Right kidney (tissue), 1 donor: ENCODE measurements at regions not wholly inside any gene's neighbourhood (a gene's known extent, or its start where the extent isn't known, plus 50 kb on each side); places are given as distances from the start of the nearest gene placed in this dataset.
"Not testable (repeated sequence)": the region's sequence is repeated elsewhere in the genome, so short reads cannot be mapped to it uniquely, and the experiment has no call there.

ENCODE experiments used
- DNase-seq: peaks from one replicate; pipeline ENCODE4 v3.0.0-alpha.2; 2016

GRCh38 chr6:81465859-81466258, 286.6 kb downstream of the TENT5A start:
- DNase-seq: no peak

GRCh38 chr6:81456416-81456815, 296.1 kb downstream of the TENT5A start:
- no peak for DNase-seq

- no peak for DNase-seq
Observed at GRCh38 chr6:81455641-81456040, 296.8 kb downstream of the TENT5A start.

- no peak for DNase-seq
Observed at GRCh38 chr6:81451787-81452186, 300.7 kb downstream of the TENT5A start.

GRCh38 chr6:81450180-81450579, 302.3 kb downstream of the TENT5A start:
- DNase-seq: no peak

GRCh38 chr6:81446509-81446908, 306.0 kb downstream of the TENT5A start:
- DNase-seq: no peak

GRCh38 chr6:81439417-81439816, 313.1 kb downstream of the TENT5A start:
- DNase-seq: no peak

GRCh38 chr6:81436990-81437389, 315.5 kb downstream of the TENT5A start:
- no peak for DNase-seq

- DNase-seq: no peak
Observed at GRCh38 chr6:81413306-81413705, 339.2 kb downstream of the TENT5A start.

GRCh38 chr6:81401970-81402690, 350.4 kb downstream of the TENT5A start:
- no peak for DNase-seq

GRCh38 chr6:81396916-81397315, 355.6 kb downstream of the TENT5A start:
- DNase-seq: no peak

- DNase-seq: no peak
Observed at GRCh38 chr6:81387163-81387562, 365.3 kb downstream of the TENT5A start.

- DNase-seq: no peak
Observed at GRCh38 chr6:81384921-81385320, 367.6 kb downstream of the TENT5A start.

GRCh38 chr6:81383472-81383871, 369.0 kb downstream of the TENT5A start:
- no peak for DNase-seq

- DNase-seq: no peak
Observed at GRCh38 chr6:81382852-81383251, 369.6 kb downstream of the TENT5A start.

- DNase-seq: no peak
Observed at GRCh38 chr6:81381382-81381916, 371.0 kb downstream of the TENT5A start.

- no peak for DNase-seq
Observed at GRCh38 chr6:81380718-81381338, 371.7 kb downstream of the TENT5A start.

- no peak for DNase-seq
Observed at GRCh38 chr6:81376745-81377144, 375.7 kb downstream of the TENT5A start.

- DNase-seq: no peak
Observed at GRCh38 chr6:81373414-81373813, 379.1 kb downstream of the TENT5A start.

- DNase-seq: no peak
Observed at GRCh38 chr6:81371930-81372329, 380.6 kb downstream of the TENT5A start.

GRCh38 chr6:81366972-81367371, 385.5 kb downstream of the TENT5A start:
- no peak for DNase-seq

- no peak for DNase-seq
Observed at GRCh38 chr6:81362246-81362645, 390.2 kb downstream of the TENT5A start.

- no peak for DNase-seq
Observed at GRCh38 chr6:81353262-81353661, 399.2 kb downstream of the TENT5A start.

- not testable (repeated sequence) for DNase-seq
Observed at GRCh38 chr6:81344026-81344425, 408.5 kb downstream of the TENT5A start.
